ENCODE measurements at regions not wholly inside any gene's neighbourhood (a gene's known extent, or its start where the extent isn't known, plus 50 kb on each side); places are given as distances from the start of the nearest gene placed in this dataset.
A peak's percentile ranks its signal among the peaks of the same experiment; 100 is the strongest.
"Not testable (repeated sequence)": the region's sequence is repeated elsewhere in the genome, so short reads cannot be mapped to it uniquely, and the experiment has no call there.

DNA sequence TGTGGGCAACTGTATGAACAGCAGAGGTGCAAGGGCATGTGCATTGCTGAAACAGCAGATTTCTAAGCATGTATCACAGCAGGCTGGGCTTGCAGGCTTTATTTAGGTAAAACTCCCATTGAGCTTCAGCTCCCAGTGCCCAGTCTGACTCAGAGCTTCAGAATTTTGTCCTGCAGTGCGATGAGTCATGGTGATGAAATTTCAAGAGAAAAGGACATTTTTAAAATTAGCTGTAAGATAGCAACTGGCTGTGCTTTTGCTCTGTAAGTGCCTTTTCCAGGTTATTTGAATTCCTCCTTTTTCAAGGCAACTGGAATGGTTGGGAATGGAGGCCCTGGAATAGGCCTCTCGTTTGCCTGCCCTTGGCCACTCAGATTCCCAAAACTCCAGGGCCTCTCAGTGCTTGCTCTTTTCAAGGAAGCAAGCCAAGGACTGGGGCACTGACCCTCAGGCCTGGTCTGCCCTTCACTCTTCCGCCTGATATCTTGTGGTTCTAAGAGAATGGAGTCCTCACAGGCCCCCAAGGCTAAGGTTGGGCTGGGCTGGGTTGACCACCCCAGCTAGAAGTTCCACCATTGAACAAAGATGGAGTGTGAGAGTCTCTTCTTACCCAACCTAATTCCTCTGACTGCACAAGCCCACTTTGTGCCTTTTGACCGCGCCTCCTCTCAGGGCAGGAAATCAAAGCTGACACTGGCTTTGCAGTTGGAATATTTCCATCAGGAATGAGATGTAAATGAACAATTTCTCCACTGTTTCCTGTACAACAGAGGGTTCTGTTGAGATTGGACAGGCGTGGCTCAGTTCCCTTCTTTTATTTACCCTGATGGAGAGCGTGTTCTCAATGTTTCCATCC is 59.5 kb upstream of the PRSS23 start:
- H3K27me3 ChIP-seq (ENCODE audit: control insufficient read depth, insufficient read depth, low read length) = no peaks in the 10 kb centered on the region
- H3K27ac ChIP-seq (ENCODE audit: low read depth, low read length) = peak overlapping the region; percentile 91
- no peak overlapping the region for H3K4me3 ChIP-seq (ENCODE audit: low read depth, low read length)
- no peaks in the 10 kb centered on the region for H3K36me3 ChIP-seq (ENCODE audit: control insufficient read depth, insufficient read depth, low read length)
- DNase-seq (ENCODE audit: low read depth in 4 of 6, low spot score in 6 of 6) = peak in 1 of 6 donors; percentile 72
- H3K4me1 ChIP-seq (ENCODE audit: control insufficient read depth, insufficient read depth, low read length) = peaks cover 7% of the 10 kb centered on the region
- no peaks in the 10 kb centered on the region for H3K9me3 ChIP-seq (ENCODE audit: control insufficient read depth, insufficient read depth, low read length)
- 77% methylated on average over 3 of the region's 7 CpGs for whole genome bisulfite sequencing (ENCODE audit: insufficient coverage)

GRCh38 chr11:86738568-86738967 is 61.8 kb upstream of the PRSS23 start:
- no CpG with 5 or more reads among the region's 2 CpGs for WGBS (ENCODE audit: insufficient coverage)
- no peak for DNase-seq (ENCODE audit: low read depth in 4 of 6, low spot score in 6 of 6)
- Histone ChIP-seq H3K36me3 (ENCODE audit: control insufficient read depth, insufficient read depth, low read length) (no peaks in the 10 kb centered on the region), H3K9me3 (ENCODE audit: control insufficient read depth, insufficient read depth, low read length) (no peaks in the 10 kb centered on the region), H3K4me3 (ENCODE audit: low read depth, low read length) (no peak overlapping the region), H3K27ac (ENCODE audit: low read depth, low read length) (peak overlapping the region; percentile 48), H3K27me3 (ENCODE audit: control insufficient read depth, insufficient read depth, low read length) (no peaks in the 10 kb centered on the region), H3K4me1 (ENCODE audit: control insufficient read depth, insufficient read depth, low read length) (peaks cover 7% of the 10 kb centered on the region)

- Histone ChIP-seq H3K36me3 (ENCODE audit: control insufficient read depth, insufficient read depth, low read length) (no peaks in the 10 kb centered on the region), H3K4me3 (ENCODE audit: low read depth, low read length) (no peak overlapping the region), H3K27ac (ENCODE audit: low read depth, low read length) (peak overlapping the region; percentile 8), H3K27me3 (ENCODE audit: control insufficient read depth, insufficient read depth, low read length) (no peaks in the 10 kb centered on the region), H3K9me3 (ENCODE audit: control insufficient read depth, insufficient read depth, low read length) (no peaks in the 10 kb centered on the region), H3K4me1 (ENCODE audit: control insufficient read depth, insufficient read depth, low read length) (peaks cover 7% of the 10 kb centered on the region)
- DNase-seq (ENCODE audit: low read depth in 4 of 6, low spot score in 6 of 6) = peak in 1 of 6 donors; percentile 34
Observed at GRCh38 chr11:86737737-86738136, 62.6 kb upstream of the PRSS23 start.

- no peaks in the 10 kb centered on the region for H3K27me3 ChIP-seq (ENCODE audit: control insufficient read depth, insufficient read depth, low read length)
- H3K4me3 ChIP-seq (ENCODE audit: low read depth, low read length) = no peak overlapping the region
- H3K4me1 ChIP-seq (ENCODE audit: control insufficient read depth, insufficient read depth, low read length) = peaks cover 7% of the 10 kb centered on the region
- H3K27ac ChIP-seq (ENCODE audit: low read depth, low read length) = no peak overlapping the region
- no peaks in the 10 kb centered on the region for H3K36me3 ChIP-seq (ENCODE audit: control insufficient read depth, insufficient read depth, low read length)
- H3K9me3 ChIP-seq (ENCODE audit: control insufficient read depth, insufficient read depth, low read length) = no peaks in the 10 kb centered on the region
- DNase-seq (ENCODE audit: low read depth in 4 of 6, low spot score in 6 of 6) = no peak
Observed at GRCh38 chr11:86737230-86737629, 63.1 kb upstream of the PRSS23 start.

GRCh38 chr11:86736291-86737143 is 63.8 kb upstream of the PRSS23 start:
- Histone ChIP-seq H3K27me3 (ENCODE audit: control insufficient read depth, insufficient read depth, low read length) (no peaks in the 10 kb centered on the region), H3K4me3 (ENCODE audit: low read depth, low read length) (no peak overlapping the region), H3K36me3 (ENCODE audit: control insufficient read depth, insufficient read depth, low read length) (no peaks in the 10 kb centered on the region), H3K27ac (ENCODE audit: low read depth, low read length) (no peak overlapping the region), H3K4me1 (ENCODE audit: control insufficient read depth, insufficient read depth, low read length) (peaks cover 7% of the 10 kb centered on the region), H3K9me3 (ENCODE audit: control insufficient read depth, insufficient read depth, low read length) (no peaks in the 10 kb centered on the region)
- WGBS (ENCODE audit: insufficient coverage) = 88% methylated on average over 8 of the region's 9 CpGs
- no peak for DNase-seq (ENCODE audit: low read depth in 4 of 6, low spot score in 6 of 6)

- WGBS (ENCODE audit: insufficient coverage) = no CpG with 5 or more reads among the region's 3 CpGs
- Histone ChIP-seq H3K9me3 (ENCODE audit: control insufficient read depth, insufficient read depth, low read length) (no peaks in the 10 kb centered on the region), H3K36me3 (ENCODE audit: control insufficient read depth, insufficient read depth, low read length) (no peaks in the 10 kb centered on the region), H3K27ac (ENCODE audit: low read depth, low read length) (peak overlapping the region; percentile 29), H3K4me1 (ENCODE audit: control insufficient read depth, insufficient read depth, low read length) (peaks cover 2% of the 10 kb centered on the region), H3K4me3 (ENCODE audit: low read depth, low read length) (no peak overlapping the region), H3K27me3 (ENCODE audit: control insufficient read depth, insufficient read depth, low read length) (no peaks in the 10 kb centered on the region)
- peak in 1 of 6 donors; percentile 78 for DNase-seq (ENCODE audit: low read depth in 4 of 6, low spot score in 6 of 6)
Observed at GRCh38 chr11:86735451-86736290, 63.3 kb upstream of the ME3 start.

DNA sequence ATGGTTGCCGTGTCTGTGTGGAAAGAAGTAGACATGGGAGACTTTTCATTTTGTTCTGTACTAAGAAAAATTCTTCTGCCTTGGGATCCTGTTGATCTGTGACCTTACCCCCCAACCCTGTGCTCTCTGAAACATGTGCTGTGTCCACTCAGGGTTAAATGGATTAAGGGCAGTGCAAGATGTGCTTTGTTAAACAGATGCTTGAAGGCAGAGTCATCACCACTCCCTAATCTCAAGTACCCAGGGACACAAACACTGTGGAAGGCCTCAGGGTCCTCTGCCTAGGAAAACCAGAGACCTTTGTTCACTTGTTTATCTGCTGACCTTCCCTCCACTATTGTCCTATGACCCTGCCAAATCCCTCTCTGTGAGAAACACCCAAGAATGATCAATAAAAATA is 60.3 kb upstream of the ME3 start:
- not testable (repeated sequence) for H3K36me3 ChIP-seq (ENCODE audit: control insufficient read depth, insufficient read depth, low read length); DNase-seq (ENCODE audit: low read depth in 4 of 6, low spot score in 6 of 6); H3K4me1 ChIP-seq (ENCODE audit: control insufficient read depth, insufficient read depth, low read length); H3K9me3 ChIP-seq (ENCODE audit: control insufficient read depth, insufficient read depth, low read length); H3K27ac ChIP-seq (ENCODE audit: low read depth, low read length); H3K27me3 ChIP-seq (ENCODE audit: control insufficient read depth, insufficient read depth, low read length); H3K4me3 ChIP-seq (ENCODE audit: low read depth, low read length)
- WGBS (ENCODE audit: insufficient coverage) = no CpG with 5 or more reads among the region's 1 CpG

DNA sequence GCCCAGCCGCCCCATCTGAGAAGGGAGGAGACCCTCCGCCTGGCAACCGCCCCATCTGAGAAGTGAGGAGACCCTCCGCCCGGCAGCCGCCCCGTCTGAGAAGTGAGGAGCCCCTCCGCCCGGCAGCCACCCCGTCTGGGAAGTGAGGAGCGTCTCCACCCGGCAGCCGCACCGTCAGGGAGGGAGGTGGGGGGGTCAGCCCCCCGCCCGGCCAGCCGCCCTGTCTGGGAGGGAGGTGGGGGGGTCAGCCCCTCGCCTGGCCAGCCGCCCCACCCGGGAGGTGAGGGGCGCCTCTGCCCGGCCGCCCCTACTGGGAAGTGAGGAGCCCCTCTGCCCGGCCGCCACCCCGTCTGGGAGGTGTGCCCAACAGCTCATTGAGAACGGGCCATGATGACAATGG is 59.9 kb upstream of the ME3 start:
- not testable (repeated sequence) for H3K4me1 ChIP-seq (ENCODE audit: control insufficient read depth, insufficient read depth, low read length); H3K4me3 ChIP-seq (ENCODE audit: low read depth, low read length); H3K36me3 ChIP-seq (ENCODE audit: control insufficient read depth, insufficient read depth, low read length); H3K27me3 ChIP-seq (ENCODE audit: control insufficient read depth, insufficient read depth, low read length); H3K9me3 ChIP-seq (ENCODE audit: control insufficient read depth, insufficient read depth, low read length); DNase-seq (ENCODE audit: low read depth in 4 of 6, low spot score in 6 of 6); H3K27ac ChIP-seq (ENCODE audit: low read depth, low read length)
- WGBS (ENCODE audit: insufficient coverage) = no CpG with 5 or more reads among the region's 27 CpGs

GRCh38 chr11:86729576-86729975 is 57.2 kb upstream of the ME3 start:
- not testable (repeated sequence) for H3K4me1 ChIP-seq (ENCODE audit: control insufficient read depth, insufficient read depth, low read length); DNase-seq (ENCODE audit: low read depth in 4 of 6, low spot score in 6 of 6); H3K9me3 ChIP-seq (ENCODE audit: control insufficient read depth, insufficient read depth, low read length); H3K27ac ChIP-seq (ENCODE audit: low read depth, low read length); H3K27me3 ChIP-seq (ENCODE audit: control insufficient read depth, insufficient read depth, low read length); H3K36me3 ChIP-seq (ENCODE audit: control insufficient read depth, insufficient read depth, low read length); H3K4me3 ChIP-seq (ENCODE audit: low read depth, low read length)
- no CpG with 5 or more reads among the region's 1 CpG for WGBS (ENCODE audit: insufficient coverage)
